Testis (tissue), 2 donors: ENCODE measurements at regions not wholly inside any gene's neighbourhood (a gene's known extent, or its start where the extent isn't known, plus 50 kb on each side); places are given as distances from the start of the nearest gene placed in this dataset.

Experiments
- DNase-seq: peaks from one replicate; pipeline ENCODE4 v3.0.0-alpha.2; 2019
- H3K27ac ChIP-seq, 2 donors: fragments of 200-600 bp; sonication (generic); one replicate each; pipeline ENCODE4 v1.5.1; 2019
- H3K27me3 ChIP-seq: fragments of 200-600 bp; sonication (generic); one replicate; pipeline ENCODE4 v1.5.1; 2019
- H3K36me3 ChIP-seq: fragments of 200-600 bp; sonication (generic); one replicate; pipeline ENCODE4 v1.5.1; 2017; ENCODE audit warnings: low read depth; ENCODE audit errors: missing control alignments
- H3K4me1 ChIP-seq: fragments of 200-600 bp; sonication (generic); one replicate; pipeline ENCODE4 v1.5.1; 2019
- H3K4me3 ChIP-seq, 2 donors: fragments of 200-600 bp; sonication (generic); one replicate each; pipeline ENCODE4 v1.5.1; 2017 to 2019
- H3K9me3 ChIP-seq: fragments of 200-600 bp; sonication (generic); one replicate; pipeline ENCODE4 v1.5.1; 2017
- POLR2A ChIP-seq: fragments of 450-650 bp; IDR thresholded peaks from one replicate; pipeline ENCODE4 v1.6.1; 2017; ENCODE audit warnings: antibody characterized with exemption, mild to moderate bottlenecking, moderate library complexity
- WGBS, 2 donors: methylation state at CpG; one replicate each; pipeline ENCODE4 v1.1.5; 2018; 5-methylcytosine and 5-hydroxymethylcytosine counted together
- intact Hi-C: fragments of 100-400 bp; cut with DNase I; formaldehyde crosslinking; loops from one replicate; pipeline ENCODE4 v1.15.1; 2023; ENCODE audit warnings: low total_unique reads
- TF ChIP-seq, protein P1 (sequence below), 3 experiments: fragments of 450-650 bp in 2 of 3; fragments of 200-600 bp in 1 of 3; sonication (generic) in 1 of 3; IDR thresholded peaks; one replicate each; pipeline ENCODE4 v1.5.1; 2016 to 2019; ENCODE audit warnings: antibody characterized with exemption in 3 of 3, mild to moderate bottlenecking in 2 of 3, moderate library complexity in 1 of 3

DNA sequence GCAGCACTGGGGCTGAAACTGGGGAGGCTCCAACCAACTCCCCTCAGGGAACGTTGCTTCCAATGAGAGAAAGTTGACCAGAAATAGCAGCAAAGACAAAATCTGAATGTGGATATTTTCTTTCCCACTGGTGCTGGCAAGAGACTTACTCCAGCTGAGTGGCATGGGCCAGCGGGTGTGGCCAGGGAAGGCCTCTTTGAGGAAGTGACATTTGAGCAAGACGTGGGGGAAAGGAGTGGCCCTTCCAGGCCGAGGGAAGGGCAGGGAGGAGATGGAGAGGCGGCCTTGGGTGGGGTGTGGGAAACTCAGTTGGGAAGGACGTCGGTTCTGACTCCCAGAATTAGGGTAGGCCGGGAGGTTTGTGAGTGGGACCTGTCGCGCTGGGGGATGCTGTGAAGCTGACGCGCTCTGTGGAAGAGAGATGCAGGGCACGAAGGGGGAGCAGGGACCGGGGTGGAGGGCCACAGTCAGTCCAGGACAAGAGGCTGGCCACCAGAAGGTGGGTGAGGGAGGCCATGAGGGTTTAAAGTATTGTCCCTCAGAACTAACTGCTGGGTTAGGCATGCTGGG lies 96.7 kb upstream of the IKZF1 start:
- H3K4me1 ChIP-seq, result peaks cover 3% of the 10 kb centered on the region
- 65 to 75% methylated on average over 14 of the region's 14 CpGs for WGBS, 2 donors
- no peak for TF ChIP-seq POLR2A
- TF ChIP-seq, protein P1, sequence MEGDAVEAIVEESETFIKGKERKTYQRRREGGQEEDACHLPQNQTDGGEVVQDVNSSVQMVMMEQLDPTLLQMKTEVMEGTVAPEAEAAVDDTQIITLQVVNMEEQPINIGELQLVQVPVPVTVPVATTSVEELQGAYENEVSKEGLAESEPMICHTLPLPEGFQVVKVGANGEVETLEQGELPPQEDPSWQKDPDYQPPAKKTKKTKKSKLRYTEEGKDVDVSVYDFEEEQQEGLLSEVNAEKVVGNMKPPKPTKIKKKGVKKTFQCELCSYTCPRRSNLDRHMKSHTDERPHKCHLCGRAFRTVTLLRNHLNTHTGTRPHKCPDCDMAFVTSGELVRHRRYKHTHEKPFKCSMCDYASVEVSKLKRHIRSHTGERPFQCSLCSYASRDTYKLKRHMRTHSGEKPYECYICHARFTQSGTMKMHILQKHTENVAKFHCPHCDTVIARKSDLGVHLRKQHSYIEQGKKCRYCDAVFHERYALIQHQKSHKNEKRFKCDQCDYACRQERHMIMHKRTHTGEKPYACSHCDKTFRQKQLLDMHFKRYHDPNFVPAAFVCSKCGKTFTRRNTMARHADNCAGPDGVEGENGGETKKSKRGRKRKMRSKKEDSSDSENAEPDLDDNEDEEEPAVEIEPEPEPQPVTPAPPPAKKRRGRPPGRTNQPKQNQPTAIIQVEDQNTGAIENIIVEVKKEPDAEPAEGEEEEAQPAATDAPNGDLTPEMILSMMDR (IDR thresholded peaks at IDR 0.05), result no peak
- H3K36me3 ChIP-seq, result no peaks in the 10 kb centered on the region
- no peaks in the 10 kb centered on the region for H3K9me3 ChIP-seq
- H3K27ac ChIP-seq, result no peak overlapping the region
- DNase-seq, result no peak
- no peaks in the 10 kb centered on the region for H3K27me3 ChIP-seq
- H3K4me3 ChIP-seq, result no peak overlapping the region
- intact Hi-C loops, result no loop called here

DNA sequence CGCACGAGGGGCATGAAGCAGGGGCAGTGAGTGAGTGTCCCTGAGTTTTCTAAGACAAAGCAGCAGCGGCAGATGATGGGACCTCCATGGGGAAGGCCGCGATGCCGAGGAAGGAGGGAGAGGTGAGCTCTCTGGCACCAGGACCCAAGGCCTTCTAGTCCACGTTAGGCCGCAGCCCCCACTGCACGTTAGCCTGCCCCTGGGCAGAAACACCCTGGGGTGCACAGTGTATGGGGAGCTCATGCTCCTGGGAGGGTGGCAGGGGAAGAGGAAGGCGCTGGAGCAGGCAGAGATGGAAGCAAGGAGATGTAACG lies 97.3 kb upstream of the IKZF1 start:
- DNase-seq, result no peak

DNA sequence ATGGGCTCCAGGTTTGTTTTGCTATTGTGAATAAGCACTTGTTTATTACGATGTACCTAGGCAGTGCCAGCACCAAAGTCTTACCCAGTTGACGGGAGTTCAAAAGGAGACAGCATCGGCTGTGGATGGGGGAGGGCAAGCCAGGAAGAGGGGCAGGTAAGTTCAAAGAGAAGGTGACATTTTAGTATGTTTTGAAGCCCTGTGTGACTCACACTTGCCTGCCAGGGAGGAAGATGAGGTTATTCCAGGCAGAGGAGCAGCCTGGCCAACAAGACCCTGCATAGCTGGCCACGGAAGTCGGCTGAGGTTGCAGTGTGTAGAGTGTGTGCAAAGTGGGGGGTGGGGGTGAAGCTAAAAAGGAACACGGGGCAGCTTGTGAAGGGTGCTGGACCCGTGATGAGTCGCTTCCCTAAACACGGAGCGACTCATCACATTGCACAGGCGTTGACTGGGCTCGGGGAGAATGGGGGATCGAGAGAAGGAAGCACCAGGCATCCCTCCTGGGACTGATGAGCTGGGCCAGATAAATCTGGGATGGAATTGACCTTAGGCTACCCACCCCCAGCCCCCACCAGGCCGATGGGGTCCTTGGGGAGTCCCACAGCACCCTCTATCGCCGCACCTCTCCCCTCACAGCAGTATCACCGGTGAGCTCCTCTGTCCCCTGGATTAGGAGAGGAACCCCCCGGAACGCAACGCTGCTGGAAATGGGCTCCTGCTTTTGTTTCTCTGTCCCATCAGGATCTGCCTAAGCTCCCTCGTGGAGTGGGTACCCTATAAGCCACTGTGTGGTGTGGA lies 97.9 kb upstream of the IKZF1 start:
- TF ChIP-seq, protein P1 (IDR thresholded peaks at IDR 0.05), result no peak
- TF ChIP-seq POLR2A, result no peak
- Histone ChIP-seq H3K27ac (no peak overlapping the region), H3K36me3 (no peaks in the 10 kb centered on the region), H3K27me3 (no peaks in the 10 kb centered on the region), H3K4me1 (peaks cover 3% of the 10 kb centered on the region), H3K4me3 (no peak overlapping the region), H3K9me3 (no peaks in the 10 kb centered on the region)
- 79 to 89% methylated on average over 17 to 21 of the region's 21 CpGs for WGBS, 2 donors
- DNase-seq, result no peak
- intact Hi-C loops, result no loop called here

More for the DNA sequence above, 97.3 kb upstream of the IKZF1 start:
- Histone ChIP-seq H3K36me3 (no peaks in the 10 kb centered on the region), H3K9me3 (no peaks in the 10 kb centered on the region), H3K27me3 (no peaks in the 10 kb centered on the region), H3K4me1 (peaks cover 3% of the 10 kb centered on the region), H3K27ac (no peak overlapping the region), H3K4me3 (no peak overlapping the region)
- WGBS, 2 donors, result 86% methylated on average over 10 to 11 of the region's 11 CpGs
- intact Hi-C loops, result no loop called here
- no peak for TF ChIP-seq POLR2A
- TF ChIP-seq, protein P1 (IDR thresholded peaks at IDR 0.05), result no peak

DNA sequence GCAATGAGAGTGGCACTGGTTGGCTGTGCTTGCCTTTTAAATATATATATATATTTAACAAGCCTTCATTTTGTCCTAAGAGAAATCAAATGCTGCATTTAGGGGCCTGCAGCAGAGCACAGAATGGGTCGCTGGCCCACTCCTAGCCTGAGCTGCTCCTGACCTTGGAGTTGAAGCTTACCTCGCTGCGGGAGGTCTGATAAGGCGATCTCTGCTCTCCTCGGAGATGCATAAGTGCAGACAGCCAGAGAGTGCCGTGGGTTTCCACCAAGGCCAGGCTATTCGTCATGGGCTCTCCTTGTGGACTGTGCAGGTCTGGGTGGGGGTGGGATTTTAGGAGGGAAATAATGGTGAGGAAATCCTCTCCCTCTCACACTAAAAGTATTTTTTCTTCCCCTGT lies 99.5 kb upstream of the IKZF1 start:
- no peaks in the 10 kb centered on the region for H3K27me3 ChIP-seq
- no peak overlapping the region for H3K27ac ChIP-seq
- TF ChIP-seq, protein P1 (IDR thresholded peaks at IDR 0.05), result no peak
- no peak for TF ChIP-seq POLR2A
- intact Hi-C loops, result no loop called here
- H3K36me3 ChIP-seq, result no peaks in the 10 kb centered on the region
- H3K9me3 ChIP-seq, result no peaks in the 10 kb centered on the region
- peaks cover 3% of the 10 kb centered on the region for H3K4me1 ChIP-seq
- DNase-seq, result no peak
- WGBS, 2 donors, result 27 to 43% methylated on average over 7 of the region's 7 CpGs
- no peak overlapping the region for H3K4me3 ChIP-seq

DNA sequence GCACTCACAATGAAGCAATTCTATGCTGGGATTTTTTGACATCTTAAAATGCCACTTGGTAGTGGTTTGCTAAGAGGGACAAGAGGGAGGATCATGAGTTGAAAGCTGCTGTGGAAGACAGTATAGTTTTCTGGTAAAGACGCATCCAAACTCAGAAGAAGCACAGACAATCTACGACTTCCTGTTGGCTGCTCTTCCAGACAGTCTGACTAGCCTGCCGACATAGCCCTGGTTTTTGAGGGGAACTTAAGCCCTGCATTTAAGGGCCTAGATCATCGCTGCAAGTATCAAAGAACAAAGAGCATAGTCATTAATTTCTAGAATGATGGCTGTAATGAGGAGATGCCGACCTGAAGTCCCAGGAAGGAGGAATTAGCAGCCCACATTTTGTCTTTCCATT lies 99.9 kb upstream of the IKZF1 start:
- Histone ChIP-seq H3K27ac (no peak overlapping the region), H3K36me3 (no peaks in the 10 kb centered on the region), H3K4me3 (no peak overlapping the region), H3K9me3 (no peaks in the 10 kb centered on the region), H3K27me3 (no peaks in the 10 kb centered on the region), H3K4me1 (peaks cover 3% of the 10 kb centered on the region)
- 54 to 61% methylated on average over 5 of the region's 5 CpGs for WGBS, 2 donors
- DNase-seq, result no peak
- TF ChIP-seq, protein P1 (IDR thresholded peaks at IDR 0.05), result no peak
- TF ChIP-seq POLR2A, result no peak
- intact Hi-C loops, result no loop called here
